H1 (cell line): ENCODE measurements at regions not wholly inside any gene's neighbourhood (a gene's known extent, or its start where the extent isn't known, plus 50 kb on each side); places are given as distances from the start of the nearest gene placed in this dataset.

Experiments used
- CTCF ChIA-PET: fragments of 300-600 bp; sonication (Branson Sonifier 250); formaldehyde crosslinking; loops from one replicate; lab custom pipeline; 2021; ENCODE audit not compliant: partially characterized antibody; lab: Charles Lee
- POLR2A ChIA-PET: fragments of 300-600 bp; sonication (Branson Sonifier 250); formaldehyde crosslinking; loops from one replicate; lab custom pipeline; 2021; ENCODE audit warnings: inconsistent platforms; ENCODE audit not compliant: partially characterized antibody; lab: Charles Lee
- DNase-seq, 2 experiments: peaks; one replicate each; pipeline versions ENCODE4 v3.0.0 to v3.0.0-alpha.2; 2010 to 2022; ENCODE audit warnings: low spot score in 2 of 2, low read depth in 1 of 2, mixed read lengths in 1 of 2
- FAIRE-seq: peaks from 2 replicates; lab custom pipeline; 2011; peaks lifted over from hg19 to GRCh38; lab: Jason Lieb, UNC
- H2AFZ ChIP-seq: 2 replicates; pipeline ENCODE4 v1.8.1; 2012; ENCODE audit warnings: low read length, inconsistent platforms
- H2AK5ac ChIP-seq: 2 replicates; pipeline ENCODE4 v1.6.1; 2013; ENCODE audit warnings: low read depth, low read length
- H2BK120ac ChIP-seq: replicated peaks from 2 replicates; pipeline ENCODE3; 2013; ENCODE audit warnings: low read depth, low read length, inconsistent platforms
- H2BK12ac ChIP-seq: 2 replicates; pipeline ENCODE4 v1.6.1; 2013; ENCODE audit warnings: low read depth, low read length
- H2BK15ac ChIP-seq: 2 replicates; pipeline ENCODE4 v1.6.1; 2013; ENCODE audit warnings: low read length
- H2BK20ac ChIP-seq: 2 replicates; pipeline ENCODE4 v1.6.1; 2013; ENCODE audit warnings: low read length
- H2BK5ac ChIP-seq: 2 replicates; pipeline ENCODE4 v1.6.1; 2013; ENCODE audit warnings: low read depth, low read length
- H3K14ac ChIP-seq: 2 replicates; pipeline ENCODE4 v1.6.1; 2013; ENCODE audit warnings: inconsistent platforms; ENCODE audit not compliant: insufficient read length
- H3K18ac ChIP-seq: 2 replicates; pipeline ENCODE4 v1.6.1; 2013; ENCODE audit warnings: low read length; ENCODE audit errors: extremely low read depth
- H3K23ac ChIP-seq: 2 replicates; pipeline ENCODE4 v1.6.1; 2013; ENCODE audit warnings: inconsistent platforms; ENCODE audit not compliant: insufficient read length
- H3K23me2 ChIP-seq: 2 replicates; pipeline ENCODE4 v1.6.1; 2013; ENCODE audit warnings: low read depth, low read length
- H3K27ac ChIP-seq: 2 replicates; pipeline ENCODE4 v1.6.1; 2011; ENCODE audit warnings: low read depth, low read length, inconsistent platforms
- H3K27me3 ChIP-seq, 4 experiments: replicated peaks in 1 of 4; 1 replicate in 1 of 4; 2 replicates in 3 of 4; pipeline versions ENCODE4 v1.6.1 to v1.8.1; 2011 to 2013; ENCODE audit warnings: low read length in 3 of 4, mild to moderate bottlenecking in 3 of 4, inconsistent platforms in 2 of 4, mixed read lengths in 2 of 4, moderate library complexity in 1 of 4; ENCODE audit not compliant: control insufficient read depth in 3 of 4, insufficient read depth in 3 of 4; ENCODE audit errors: extremely low read depth in 1 of 4
- H3K36me3 ChIP-seq, 4 experiments: 2 replicates each; pipeline versions ENCODE4 v1.6.1 to v1.8.1; 2011 to 2013; ENCODE audit warnings: mild to moderate bottlenecking in 4 of 4, low read length in 3 of 4, moderate library complexity in 2 of 4, control low read depth in 1 of 4, inconsistent platforms in 1 of 4; ENCODE audit not compliant: insufficient read depth in 4 of 4, control insufficient read depth in 2 of 4
- H3K4ac ChIP-seq: replicated peaks from 2 replicates; pipeline ENCODE3; 2013; ENCODE audit warnings: low read length, low read depth, mixed read lengths, inconsistent platforms; ENCODE audit not compliant: insufficient read length
- H3K4me1 ChIP-seq, 4 experiments: replicated peaks in 1 of 4; 1 replicate in 1 of 4; 2 replicates in 3 of 4; pipeline versions ENCODE4 v1.6.1 to v1.8.1; 2011 to 2013; ENCODE audit warnings: low read length in 3 of 4, inconsistent platforms in 2 of 4, mixed read lengths in 1 of 4; ENCODE audit not compliant: insufficient read depth in 4 of 4, control insufficient read depth in 3 of 4
- H3K4me2 ChIP-seq, 2 experiments: 2 replicates each; pipeline versions ENCODE4 v1.6.1 to v1.8.1; 2011 to 2013; ENCODE audit warnings: low read depth in 2 of 2, low read length in 2 of 2, control low read depth in 1 of 2, inconsistent platforms in 1 of 2, mild to moderate bottlenecking in 1 of 2; ENCODE audit not compliant: insufficient read depth in 1 of 2
- H3K4me3 ChIP-seq, 4 experiments: fragments of 200-600, 300-600 bp in 1 of 4; sonication (generic), shearing (Covaris generic), sonication (Bioruptor Twin) in 1 of 4; 2 replicates each; pipeline versions ENCODE4 v1.5.1 to v1.8.1; 2011 to 2016; ENCODE audit warnings: low read length in 4 of 4, low read depth in 3 of 4, control low read depth in 2 of 4, inconsistent platforms in 2 of 4, mild to moderate bottlenecking in 2 of 4, mixed read lengths in 1 of 4, moderate library complexity in 1 of 4; ENCODE audit not compliant: insufficient read depth in 2 of 4; ENCODE audit errors: extremely low read depth in 1 of 4
- H3K56ac ChIP-seq: replicated peaks from 2 replicates; pipeline ENCODE3; 2013; ENCODE audit warnings: low read depth, mild to moderate bottlenecking, mixed read lengths, low read length, inconsistent platforms; ENCODE audit not compliant: insufficient read length
- H3K79me1 ChIP-seq: 2 replicates; pipeline ENCODE4 v1.6.1; 2013; ENCODE audit warnings: low read depth, low read length, control low read depth
- H3K79me2 ChIP-seq, 2 experiments: 2 replicates each; pipeline versions ENCODE4 v1.6.1 to v1.8.1; 2012 to 2013; ENCODE audit warnings: low read length in 2 of 2, mild to moderate bottlenecking in 2 of 2, inconsistent platforms in 1 of 2; ENCODE audit not compliant: insufficient read depth in 2 of 2, control insufficient read depth in 1 of 2
- H3K9ac ChIP-seq, 4 experiments: replicated peaks in 1 of 4; 1 replicate in 1 of 4; 2 replicates in 3 of 4; pipeline versions ENCODE4 v1.6.1 to v1.8.1; 2011 to 2013; ENCODE audit warnings: low read depth in 3 of 4, low read length in 3 of 4, control low read depth in 2 of 4, mild to moderate bottlenecking in 2 of 4, moderate library complexity in 2 of 4, inconsistent platforms in 1 of 4; ENCODE audit errors: extremely low read depth in 1 of 4
- H3K9me3 ChIP-seq, 2 experiments: 2 replicates each; pipeline versions ENCODE4 v1.6.1 to v1.8.1; 2012 to 2013; ENCODE audit warnings: mild to moderate bottlenecking in 2 of 2, moderate library complexity in 2 of 2, control low read depth in 1 of 2, inconsistent platforms in 1 of 2, low read depth in 1 of 2, low read length in 1 of 2, mixed read lengths in 1 of 2; ENCODE audit not compliant: insufficient read depth in 2 of 2
- H4K20me1 ChIP-seq, 2 experiments: replicated peaks in 1 of 2; 2 replicates each; pipeline versions ENCODE3 to v1.8.1; 2011 to 2013; ENCODE audit warnings: inconsistent platforms in 2 of 2, low read length in 2 of 2, mild to moderate bottlenecking in 1 of 2; ENCODE audit not compliant: insufficient read depth in 2 of 2, control insufficient read depth in 1 of 2
- H4K5ac ChIP-seq: 2 replicates; pipeline ENCODE4 v1.6.1; 2013; ENCODE audit warnings: low read length, low read depth, mixed read lengths, inconsistent platforms; ENCODE audit not compliant: insufficient read length
- H4K8ac ChIP-seq: 2 replicates; pipeline ENCODE4 v1.8.0; 2013; ENCODE audit warnings: mild to moderate bottlenecking, moderate library complexity, low read length, inconsistent platforms; ENCODE audit not compliant: insufficient read depth; ENCODE audit errors: extremely low read depth
- H4K91ac ChIP-seq: replicated peaks from 2 replicates; pipeline ENCODE3; 2013; ENCODE audit warnings: low read length, mixed read lengths, inconsistent platforms; ENCODE audit not compliant: insufficient read length
- CBX5 ChIP-seq: fragments of 300-800, 300-1000 bp; sonication (generic); IDR thresholded peaks from 2 replicates; pipeline ENCODE4 v1.7.1; 2016; ENCODE audit warnings: antibody characterized with exemption, low read length, low read depth
- GABPA ChIP-seq: IDR thresholded peaks from 2 replicates; pipeline ENCODE4 v1.6.1; 2011; ENCODE audit warnings: mild to moderate bottlenecking, low read length, moderate library complexity, borderline replicate concordance; ENCODE audit not compliant: insufficient read depth
- MAFK ChIP-seq: IDR thresholded peaks from 2 replicates; pipeline ENCODE4 v1.6.1; 2012; ENCODE audit warnings: low read depth, mild to moderate bottlenecking, improper control_type of control experiment, low read length
- TEAD4 ChIP-seq: IDR thresholded peaks from 2 replicates; pipeline ENCODE4 v1.6.1; 2012; ENCODE audit warnings: low read depth, low read length, inconsistent platforms, mixed read lengths
- WGBS, 2 experiments: shearing (Covaris generic) in 1 of 2; methylation state at CpG; one replicate each; pipeline versions ENCODE4 v1.1.6 to v1.1.7; 2013 to 2015; ENCODE audit warnings: low lambda C conversion rate in 2 of 2, mixed read lengths in 2 of 2, inconsistent platforms in 1 of 2, low coverage in 1 of 2, missing lambda C conversion rate in 1 of 2; ENCODE audit not compliant: insufficient replicate concordance in 2 of 2, insufficient coverage in 1 of 2, insufficient read length in 1 of 2; ENCODE audit errors: extremely low coverage in 1 of 2, missing lambda C conversion rate in 1 of 2; 5-methylcytosine and 5-hydroxymethylcytosine counted together

- Histone ChIP-seq H4K8ac (no peak overlapping the region), H2BK120ac (no peak overlapping the region), H3K27ac (no peak overlapping the region), H3K4me1 (peaks cover 0 to 2% (median under 1%) of the 10 kb centered on the region in 4 experiments; a peak in 2 of 7 replicates), H3K14ac (no peak overlapping the region), H3K4me3 (no peak overlapping the region), H4K91ac (no peak overlapping the region), H4K5ac (no peak overlapping the region), H3K27me3 (no peaks in the 10 kb centered on the region), H3K56ac (no peak overlapping the region), H3K18ac (no peak overlapping the region), H3K9ac (no peak overlapping the region), H3K79me2 (no peaks in the 10 kb centered on the region), H3K79me1 (no peaks in the 10 kb centered on the region), H2BK5ac (no peak overlapping the region), H3K36me3 (no peaks in the 10 kb centered on the region), H2BK15ac (no peak overlapping the region), H2BK12ac (no peak overlapping the region), H3K23me2 (no peaks in the 10 kb centered on the region; the same call in 1 of the 2 replicates), H2AK5ac (no peak overlapping the region), H2BK20ac (no peak overlapping the region)
- DNase-seq (no peak), FAIRE-seq (no peak)
- 91% methylated on average over 10 of the region's 10 CpGs; no CpG with 5 or more reads in 1 of the 2 experiments for WGBS, 2 experiments
- CTCF ChIA-PET = no interaction called here
- no peak for TF ChIP-seq GABPA
- TF ChIP-seq CBX5 = no peak
- TF ChIP-seq TEAD4 = no peak
- TF ChIP-seq MAFK = no peak
- TF ChIP-seq, all 59 proteins: peak for 0
- H3K4ac ChIP-seq = no peak overlapping the region
- no peak overlapping the region for H3K23ac ChIP-seq
- no peak overlapping the region; the same call in 1 of the 2 replicates for H2AFZ ChIP-seq
- no peak overlapping the region for H3K4me2 ChIP-seq
- H3K9me3 ChIP-seq = no peaks in the 10 kb centered on the region
- POLR2A ChIA-PET = no interaction called here
- H4K20me1 ChIP-seq = no peaks in the 10 kb centered on the region
Measured at GRCh38 chr10:4016214-4016740, 231.3 kb upstream of the KLF6 start.
